Epithelial cell of proximal tubule (primary cell): ENCODE measurements at regions not wholly inside any gene's neighbourhood (a gene's known extent, or its start where the extent isn't known, plus 50 kb on each side); places are given as distances from the start of the nearest gene placed in this dataset.

Source experiments
- DNase-seq: peaks from one replicate; pipeline ENCODE4 v3.0.0-alpha.2; 2011; ENCODE audit warnings: low read depth
- H3K4me3 ChIP-seq: 2 replicates; pipeline ENCODE4 v1.5.1; 2011; ENCODE audit warnings: low read depth, mild to moderate bottlenecking, low read length
- TF ChIP-seq, protein P1 (sequence below): conservative IDR thresholded peaks from 2 replicates; pipeline ENCODE4 v1.5.1; 2012; ENCODE audit warnings: low read depth, mild to moderate bottlenecking, low read length

DNA sequence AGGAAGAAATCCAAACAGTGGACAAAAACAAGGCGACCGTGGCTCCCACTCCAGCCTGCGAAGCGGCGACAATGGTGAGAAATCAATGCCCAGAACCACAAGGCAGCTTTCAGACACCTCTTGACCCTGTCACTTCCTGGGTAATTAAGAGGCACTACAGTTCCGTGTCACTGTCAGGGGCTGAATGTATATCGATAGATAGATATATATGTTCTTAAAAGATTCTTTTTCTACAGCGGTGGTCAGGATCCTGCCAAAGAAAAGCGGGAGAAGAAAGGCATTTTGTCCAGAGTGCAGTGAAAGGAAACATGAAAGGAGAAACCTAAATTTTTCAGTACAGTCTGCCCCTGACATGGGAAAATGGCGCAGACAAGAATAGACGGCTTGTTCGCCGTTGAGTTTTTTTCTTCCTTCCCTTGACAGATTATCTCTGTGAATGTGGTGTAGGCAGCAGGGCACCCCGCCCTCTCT is 56.2 kb upstream of the HES1 start:
- TF ChIP-seq, protein P1, sequence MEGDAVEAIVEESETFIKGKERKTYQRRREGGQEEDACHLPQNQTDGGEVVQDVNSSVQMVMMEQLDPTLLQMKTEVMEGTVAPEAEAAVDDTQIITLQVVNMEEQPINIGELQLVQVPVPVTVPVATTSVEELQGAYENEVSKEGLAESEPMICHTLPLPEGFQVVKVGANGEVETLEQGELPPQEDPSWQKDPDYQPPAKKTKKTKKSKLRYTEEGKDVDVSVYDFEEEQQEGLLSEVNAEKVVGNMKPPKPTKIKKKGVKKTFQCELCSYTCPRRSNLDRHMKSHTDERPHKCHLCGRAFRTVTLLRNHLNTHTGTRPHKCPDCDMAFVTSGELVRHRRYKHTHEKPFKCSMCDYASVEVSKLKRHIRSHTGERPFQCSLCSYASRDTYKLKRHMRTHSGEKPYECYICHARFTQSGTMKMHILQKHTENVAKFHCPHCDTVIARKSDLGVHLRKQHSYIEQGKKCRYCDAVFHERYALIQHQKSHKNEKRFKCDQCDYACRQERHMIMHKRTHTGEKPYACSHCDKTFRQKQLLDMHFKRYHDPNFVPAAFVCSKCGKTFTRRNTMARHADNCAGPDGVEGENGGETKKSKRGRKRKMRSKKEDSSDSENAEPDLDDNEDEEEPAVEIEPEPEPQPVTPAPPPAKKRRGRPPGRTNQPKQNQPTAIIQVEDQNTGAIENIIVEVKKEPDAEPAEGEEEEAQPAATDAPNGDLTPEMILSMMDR, result no peak
- DNase-seq, result no peak
- no peak overlapping the region for H3K4me3 ChIP-seq

DNA sequence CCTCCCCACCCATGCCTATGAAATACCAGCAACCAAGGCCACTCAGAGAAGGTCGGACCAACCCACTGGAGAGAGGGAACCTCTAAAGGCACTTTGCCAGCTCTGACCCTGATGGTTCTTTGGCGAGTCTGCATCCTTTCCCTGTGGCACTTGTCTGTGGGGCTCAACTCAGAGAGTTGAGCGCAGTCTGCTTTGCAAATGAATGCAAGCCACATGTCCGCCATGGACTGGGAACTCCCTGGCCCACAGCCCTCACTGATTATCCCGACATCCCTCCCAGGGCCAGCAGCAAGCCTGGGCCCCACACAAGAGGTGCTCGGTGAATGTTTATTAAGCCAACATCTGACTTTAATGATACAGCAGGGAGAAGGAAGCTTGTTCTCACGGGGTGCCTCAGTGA is 55.5 kb upstream of the HES1 start:
- DNase-seq, result no peak
- TF ChIP-seq, protein P1, result no peak
- H3K4me3 ChIP-seq, result no peak overlapping the region

DNA sequence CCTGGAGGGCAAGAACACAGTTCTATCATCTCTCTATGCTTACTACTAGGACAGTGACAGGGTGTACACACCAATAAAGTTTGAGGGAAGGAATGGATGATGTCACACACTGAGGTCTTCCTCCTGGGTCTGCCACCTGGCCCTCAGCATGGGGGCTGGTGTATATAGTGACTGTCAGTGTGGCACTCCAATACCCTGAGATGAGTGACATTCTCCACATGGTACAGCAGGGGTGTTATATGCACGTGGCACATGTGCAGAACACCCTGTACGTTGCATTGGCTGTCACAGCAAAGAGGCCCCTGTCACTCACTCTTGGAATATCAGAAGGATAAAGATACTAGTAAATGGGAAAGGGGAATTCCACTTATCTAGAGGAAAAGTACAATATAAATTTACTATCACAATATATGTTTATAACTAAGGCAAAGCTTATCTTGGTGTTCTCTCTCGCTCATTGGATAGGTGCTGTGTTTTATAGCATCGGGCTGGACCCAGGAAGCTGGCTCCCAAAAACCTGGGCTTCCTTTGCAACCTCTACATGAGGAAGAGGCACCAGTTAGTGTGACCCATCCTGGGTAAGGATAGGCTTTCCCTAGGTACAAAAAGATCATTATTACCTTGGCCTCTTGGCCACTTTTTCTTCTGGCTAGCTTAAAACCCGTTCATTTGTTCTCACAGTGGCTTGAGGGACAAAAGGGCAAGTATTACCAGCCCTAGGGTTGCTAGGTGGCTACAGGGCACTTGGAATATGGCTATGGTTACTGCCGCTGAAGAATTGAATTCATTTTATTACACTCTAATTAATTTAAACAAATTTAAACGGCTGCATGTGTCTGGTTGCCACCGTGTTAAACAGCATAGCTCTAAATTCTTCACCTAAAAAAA is 54.8 kb upstream of the HES1 start:
- no peak overlapping the region for H3K4me3 ChIP-seq
- DNase-seq, result no peak

DNA sequence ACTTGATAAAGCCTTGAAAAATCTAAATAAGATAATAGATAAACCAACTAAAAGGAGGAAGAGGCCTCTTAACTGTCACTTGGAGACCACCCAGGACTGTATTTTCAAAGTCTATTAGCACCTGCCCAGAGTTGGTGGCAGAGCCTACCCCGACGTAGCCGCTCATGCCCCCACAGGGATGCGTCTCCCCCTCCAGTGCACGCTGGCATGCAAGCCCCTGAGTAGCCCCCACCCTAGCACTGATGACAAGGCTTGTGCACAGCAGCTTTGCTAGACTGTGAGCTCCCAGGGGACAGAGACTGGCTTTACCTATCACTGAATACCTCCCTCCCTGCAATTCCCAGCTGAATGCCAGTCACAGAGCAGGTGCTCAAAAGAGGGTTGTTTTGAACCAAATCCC is 54.1 kb upstream of the HES1 start:
- TF ChIP-seq, protein P1, result no peak
- H3K4me3 ChIP-seq, result no peak overlapping the region
- no peak for DNase-seq

More for the DNA sequence above, 54.8 kb upstream of the HES1 start:
- TF ChIP-seq, protein P1, result no peak

DNA sequence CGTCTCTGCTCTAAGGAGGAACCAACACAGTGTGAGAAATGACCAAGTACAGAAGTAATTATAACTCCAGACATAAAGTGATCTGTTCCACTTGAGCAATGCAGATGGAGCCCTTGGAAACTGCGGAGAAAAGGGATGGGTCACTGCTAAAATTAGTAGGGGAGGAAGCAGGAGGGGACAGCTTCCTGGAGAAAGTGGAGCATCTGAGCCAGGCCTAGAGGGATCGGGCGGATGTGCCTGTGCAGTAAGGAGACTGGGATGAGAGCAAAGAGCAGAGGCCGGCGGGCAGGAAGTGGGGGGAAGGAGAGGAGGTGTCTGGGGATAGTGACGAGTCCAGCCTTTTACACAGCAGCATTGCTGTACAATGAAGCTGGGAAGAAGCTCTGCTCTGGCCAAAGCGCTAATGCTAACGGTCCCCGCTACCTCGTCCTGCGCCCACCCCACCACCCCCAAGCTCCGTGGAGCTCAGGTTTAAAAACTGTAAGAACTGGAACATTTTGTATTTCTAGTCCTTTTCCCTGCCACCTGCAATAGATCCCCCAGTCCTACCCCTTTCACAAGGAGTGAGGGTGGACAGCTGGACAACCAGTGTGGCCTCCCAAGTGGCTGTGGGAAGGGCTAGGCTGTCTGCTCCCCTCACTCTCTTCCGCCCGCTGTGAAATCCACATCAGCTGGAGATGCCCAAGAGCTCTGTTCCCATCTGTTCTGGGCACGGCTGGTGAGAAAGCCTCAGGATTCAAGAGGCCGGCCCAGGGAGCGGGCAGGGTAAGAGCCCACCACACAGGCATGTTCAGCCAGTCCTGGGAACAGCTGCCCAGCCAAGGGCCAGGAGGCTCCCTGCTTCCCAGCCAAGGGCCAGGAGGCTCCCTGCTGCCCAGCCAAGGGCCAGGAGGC is 53.0 kb upstream of the HES1 start:
- no peak for DNase-seq
- no peak overlapping the region for H3K4me3 ChIP-seq
- TF ChIP-seq, protein P1, result no peak

DNA sequence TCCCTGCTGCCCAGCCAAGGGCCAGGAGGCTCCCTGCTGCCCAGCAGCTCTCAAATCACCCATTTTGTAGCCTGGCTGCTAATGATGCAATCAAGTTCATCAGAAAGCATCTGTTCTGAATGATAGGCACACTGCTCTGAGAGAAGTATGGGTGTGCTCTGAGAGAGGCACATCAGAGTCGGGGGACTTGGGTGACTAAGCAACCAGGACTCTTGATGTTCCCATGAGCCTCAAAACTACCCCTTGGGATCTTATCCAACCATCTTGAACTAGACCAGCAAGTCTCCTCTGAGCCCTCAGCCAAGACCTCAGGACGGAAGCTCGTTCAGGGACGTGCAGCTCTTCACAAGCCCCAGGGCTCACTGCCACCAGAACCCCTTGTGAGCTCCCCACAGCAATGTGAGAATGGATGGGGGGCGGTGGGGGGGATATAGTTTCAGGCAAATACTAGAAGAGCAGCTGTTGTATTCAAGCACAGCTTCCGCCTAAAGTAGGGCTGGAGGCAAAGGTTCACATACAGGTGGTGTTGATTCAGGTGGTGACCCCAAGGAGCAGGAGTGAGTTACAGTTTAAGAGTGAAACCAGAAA is 52.2 kb upstream of the HES1 start:
- no peak overlapping the region for H3K4me3 ChIP-seq
- TF ChIP-seq, protein P1, result no peak
- DNase-seq, result no peak
